ENCODE measurements at regions not wholly inside any gene's neighbourhood (a gene's known extent, or its start where the extent isn't known, plus 50 kb on each side); places are given as distances from the start of the nearest gene placed in this dataset.

GRCh38 chrX:36462142-36462541 lies 542.6 kb downstream of the CFAP47 start:
- peaks cover 9% of the 10 kb centered on the region for H3K4me1 ChIP-seq (ENCODE audit: insufficient read depth)
- peak; percentile 45 for DNase-seq (ENCODE audit: low spot score)

More at GRCh38 chrX:36462142-36462541, 542.6 kb downstream of the CFAP47 start:
- no peaks in the 10 kb centered on the region for H3K9me3 Mint-ChIP-seq
- Histone ChIP-seq H4K20me1 (replicated peaks; ENCODE audit: insufficient read depth) (no peaks in the 10 kb centered on the region), H3K4me3 (no peak overlapping the region), H3F3A (replicated peaks; ENCODE audit: low read depth) (no peaks in the 10 kb centered on the region), H3K27ac (ENCODE audit: low read depth) (no peak overlapping the region), H2AFZ (no peak overlapping the region), H3K9me2 (ENCODE audit: insufficient read depth) (no peaks in the 10 kb centered on the region), H3K27me3 (ENCODE audit: insufficient read depth) (no peaks in the 10 kb centered on the region), H3K4me2 (no peak overlapping the region), H3K36me3 (ENCODE audit: insufficient read depth) (no peaks in the 10 kb centered on the region), H3K79me2 (replicated peaks; ENCODE audit: insufficient read depth) (no peaks in the 10 kb centered on the region)
- H3K4me1 Mint-ChIP-seq: peaks cover 14% of the 10 kb centered on the region
- H3K36me3 Mint-ChIP-seq (ENCODE audit: low read depth): no peaks in the 10 kb centered on the region
- 0 out of 2 replicates have a peak, but pooled peaks have one; percentile 10 for TF ChIP-seq ZNF462 (CRISPR knock-in tag; IDR thresholded peaks at IDR 0.05)
- peak in 1 of 2 experiments; percentile 43; a peak in 2 of 4 replicates for TF ChIP-seq CTCF (conservative IDR thresholded peaks at IDR 0.05; ENCODE audit: low read depth in 2 of 2)
- no peak for TF ChIP-seq STAT1 (IDR thresholded peaks at IDR 0.05; ENCODE audit: unreplicated experiment)
- TF ChIP-seq NANOG (IDR thresholded peaks at IDR 0.05; ENCODE audit: borderline replicate concordance): no peak
- no peak overlapping the region for H3K27ac Mint-ChIP-seq
- no peaks in the 10 kb centered on the region for H3K27me3 Mint-ChIP-seq (ENCODE audit: insufficient read depth, low read depth, poor library complexity)
- ATAC-seq: peak; percentile 85
- no peak overlapping the region for H3K4me3 Mint-ChIP-seq
